Thoracic aorta (tissue), 2 donors: ENCODE measurements at regions not wholly inside any gene's neighbourhood (a gene's known extent, or its start where the extent isn't known, plus 50 kb on each side); places are given as distances from the start of the nearest gene placed in this dataset.

Experiments
- ATAC-seq: fragments of 150-250 bp; one replicate; pipeline ENCODE4 v1.8.0; 2017; ENCODE audit warnings: low read depth; ENCODE audit not compliant: insufficient number of reproducible peaks, low FRiP score
- DNase-seq: peaks from one replicate; pipeline ENCODE4 v3.0.0-alpha.2; 2020; ENCODE audit warnings: low spot score
- H3K27ac ChIP-seq, 2 donors: fragments of 200-600 bp; sonication (generic); 1 replicate in 1 of 2; 2 replicates in 1 of 2; pipeline ENCODE4 v1.5.1; 2016; ENCODE audit warnings: mild to moderate bottlenecking in 2 of 2, moderate library complexity in 2 of 2
- H3K27me3 ChIP-seq: fragments of 200-600 bp; sonication (generic); replicated peaks from 2 replicates; pipeline ENCODE4 v1.6.0; 2016; ENCODE audit warnings: mild to moderate bottlenecking; ENCODE audit not compliant: insufficient read depth
- H3K36me3 ChIP-seq: fragments of 200-600 bp; sonication (generic); one replicate; pipeline ENCODE4 v1.5.1; 2016
- H3K4me1 ChIP-seq, 2 donors: fragments of 200-600 bp; sonication (generic); 1 replicate in 1 of 2; 2 replicates in 1 of 2; pipeline versions ENCODE4 v1.5.1 to v1.6.0; 2016; ENCODE audit warnings: low read depth in 2 of 2, mild to moderate bottlenecking in 1 of 2; ENCODE audit not compliant: control insufficient read depth in 1 of 2
- H3K4me3 ChIP-seq: fragments of 200-600 bp; sonication (generic); 2 replicates; pipeline ENCODE4 v1.5.1; 2016; ENCODE audit warnings: mild to moderate bottlenecking
- H3K9me3 ChIP-seq: fragments of 200-600 bp; sonication (generic); 2 replicates; pipeline ENCODE4 v1.5.1; 2016
- CTCF ChIP-seq: fragments of 200-600 bp; sonication (generic); IDR thresholded peaks from one replicate; pipeline ENCODE4 v1.5.1; 2019; ENCODE audit warnings: antibody characterized with exemption

GRCh38 chr3:118629821-118630220, 404.8 kb downstream of the IGSF11 start:
- no peaks in the 10 kb centered on the region for H3K9me3 ChIP-seq
- no peaks in the 10 kb centered on the region for H3K36me3 ChIP-seq
- ATAC-seq, result no peak
- no peaks in the 10 kb centered on the region for H3K4me1 ChIP-seq
- H3K4me3 ChIP-seq, result no peak overlapping the region
- no peaks in the 10 kb centered on the region for H3K27me3 ChIP-seq
- DNase-seq, result no peak
- no peak overlapping the region for H3K27ac ChIP-seq
- TF ChIP-seq CTCF, result no peak

- TF ChIP-seq CTCF, result no peak
- Histone ChIP-seq H3K27ac (no peak overlapping the region), H3K4me3 (no peak overlapping the region), H3K27me3 (no peaks in the 10 kb centered on the region), H3K4me1 (no peaks in the 10 kb centered on the region), H3K36me3 (no peaks in the 10 kb centered on the region), H3K9me3 (no peaks in the 10 kb centered on the region)
- ATAC-seq (no peak), DNase-seq (no peak)
Observed at GRCh38 chr3:118635711-118636110, 398.9 kb downstream of the IGSF11 start.

GRCh38 chr3:118636841-118637240, 397.8 kb downstream of the IGSF11 start:
- ATAC-seq (no peak), DNase-seq (no peak)
- TF ChIP-seq CTCF, result no peak
- Histone ChIP-seq H3K27me3 (no peaks in the 10 kb centered on the region), H3K9me3 (no peaks in the 10 kb centered on the region), H3K27ac (no peak overlapping the region), H3K4me1 (no peaks in the 10 kb centered on the region), H3K36me3 (no peaks in the 10 kb centered on the region), H3K4me3 (no peak overlapping the region)

GRCh38 chr3:118637846-118638245, 396.8 kb downstream of the IGSF11 start:
- no peaks in the 10 kb centered on the region for H3K4me1 ChIP-seq
- no peak for TF ChIP-seq CTCF
- no peak for ATAC-seq
- no peak for DNase-seq
- H3K36me3 ChIP-seq, result no peaks in the 10 kb centered on the region
- no peaks in the 10 kb centered on the region for H3K9me3 ChIP-seq
- no peak overlapping the region for H3K27ac ChIP-seq
- no peaks in the 10 kb centered on the region for H3K27me3 ChIP-seq
- H3K4me3 ChIP-seq, result no peak overlapping the region

- no peak for DNase-seq
- H3K36me3 ChIP-seq, result no peaks in the 10 kb centered on the region
- TF ChIP-seq CTCF, result no peak
- ATAC-seq, result no peak
- no peak overlapping the region for H3K27ac ChIP-seq
- H3K4me3 ChIP-seq, result no peak overlapping the region
- no peaks in the 10 kb centered on the region for H3K4me1 ChIP-seq
- no peaks in the 10 kb centered on the region for H3K9me3 ChIP-seq
- no peaks in the 10 kb centered on the region for H3K27me3 ChIP-seq
Observed at GRCh38 chr3:118641608-118642007, 393.0 kb downstream of the IGSF11 start.
